Type B pancreatic cell (in vitro differentiated cells): ENCODE measurements at regions not wholly inside any gene's neighbourhood (a gene's known extent, or its start where the extent isn't known, plus 50 kb on each side); places are given as distances from the start of the nearest gene placed in this dataset.

Source experiments
- DNase-seq: peaks from one replicate; pipeline ENCODE4 v3.0.0; 2021; ENCODE audit warnings: mixed read lengths; ENCODE audit not compliant: unreplicated experiment; ENCODE audit errors: extremely low spot score
- H3K27ac Mint-ChIP-seq: 2 replicates; pipeline ENCODE4 v1.8.0; 2021; ENCODE audit warnings: mild to moderate bottlenecking, mixed read lengths
- H3K27me3 Mint-ChIP-seq: 2 replicates; pipeline ENCODE4 v1.8.0; 2021; ENCODE audit warnings: mixed read lengths
- H3K36me3 Mint-ChIP-seq: 2 replicates; pipeline ENCODE4 v1.8.0; 2021; ENCODE audit warnings: mixed read lengths
- H3K4me1 Mint-ChIP-seq: one replicate; pipeline ENCODE4 v1.8.0; 2021; ENCODE audit warnings: mixed read lengths; ENCODE audit not compliant: unreplicated experiment
- H3K4me3 Mint-ChIP-seq: 2 replicates; pipeline ENCODE4 v1.8.0; 2021; ENCODE audit warnings: mild to moderate bottlenecking, mixed read lengths
- H3K9me3 Mint-ChIP-seq: 2 replicates; pipeline ENCODE4 v1.8.0; 2021; ENCODE audit warnings: mixed read lengths
- TF ChIP-seq, protein P1 (sequence below): fragments of 200-600 bp; sonication (generic); conservative IDR thresholded peaks from 2 replicates; pipeline ENCODE4 v1.5.0; 2021; ENCODE audit warnings: antibody characterized with exemption, mild to moderate bottlenecking

GRCh38 chr13:95479731-95480130, 72.8 kb upstream of the CLDN10 start:
- Mint-ChIP-seq H3K27ac (no peak overlapping the region), H3K4me3 (no peak overlapping the region), H3K27me3 (peaks cover 18% of the 10 kb centered on the region), H3K9me3 (no peaks in the 10 kb centered on the region), H3K4me1 (no peaks in the 10 kb centered on the region), H3K36me3 (no peaks in the 10 kb centered on the region)
- TF ChIP-seq, protein P1, sequence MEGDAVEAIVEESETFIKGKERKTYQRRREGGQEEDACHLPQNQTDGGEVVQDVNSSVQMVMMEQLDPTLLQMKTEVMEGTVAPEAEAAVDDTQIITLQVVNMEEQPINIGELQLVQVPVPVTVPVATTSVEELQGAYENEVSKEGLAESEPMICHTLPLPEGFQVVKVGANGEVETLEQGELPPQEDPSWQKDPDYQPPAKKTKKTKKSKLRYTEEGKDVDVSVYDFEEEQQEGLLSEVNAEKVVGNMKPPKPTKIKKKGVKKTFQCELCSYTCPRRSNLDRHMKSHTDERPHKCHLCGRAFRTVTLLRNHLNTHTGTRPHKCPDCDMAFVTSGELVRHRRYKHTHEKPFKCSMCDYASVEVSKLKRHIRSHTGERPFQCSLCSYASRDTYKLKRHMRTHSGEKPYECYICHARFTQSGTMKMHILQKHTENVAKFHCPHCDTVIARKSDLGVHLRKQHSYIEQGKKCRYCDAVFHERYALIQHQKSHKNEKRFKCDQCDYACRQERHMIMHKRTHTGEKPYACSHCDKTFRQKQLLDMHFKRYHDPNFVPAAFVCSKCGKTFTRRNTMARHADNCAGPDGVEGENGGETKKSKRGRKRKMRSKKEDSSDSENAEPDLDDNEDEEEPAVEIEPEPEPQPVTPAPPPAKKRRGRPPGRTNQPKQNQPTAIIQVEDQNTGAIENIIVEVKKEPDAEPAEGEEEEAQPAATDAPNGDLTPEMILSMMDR = no peak
- no peak for DNase-seq

DNA sequence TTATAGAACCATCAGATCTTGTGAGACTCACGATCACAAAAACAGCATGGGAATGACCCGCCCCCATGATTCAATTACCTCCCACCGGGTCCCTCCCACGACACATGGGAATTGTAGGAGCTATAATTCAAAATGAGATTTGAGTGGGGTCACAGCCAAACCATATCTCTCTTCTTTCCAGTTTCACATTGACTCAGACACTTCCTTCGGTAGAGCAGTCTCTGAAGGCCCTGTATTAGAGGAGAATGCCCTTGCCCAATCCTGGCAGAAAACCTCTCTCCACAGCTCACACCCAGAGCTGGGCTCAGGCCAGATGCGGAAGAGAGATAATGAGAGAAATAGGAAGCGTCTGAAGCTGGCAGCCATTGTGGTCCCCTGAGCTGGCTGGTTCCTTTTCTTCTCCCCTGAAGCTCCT, 72.4 kb upstream of the CLDN10 start:
- Mint-ChIP-seq H3K27me3 (peaks cover 18% of the 10 kb centered on the region), H3K4me1 (no peaks in the 10 kb centered on the region), H3K27ac (no peak overlapping the region), H3K9me3 (no peaks in the 10 kb centered on the region), H3K36me3 (no peaks in the 10 kb centered on the region), H3K4me3 (no peak overlapping the region)
- TF ChIP-seq, protein P1 = no peak
- no peak for DNase-seq

GRCh38 chr13:95480791-95481780, 71.4 kb upstream of the CLDN10 start:
- Mint-ChIP-seq H3K27me3 (peaks cover 14% of the 10 kb centered on the region), H3K4me3 (no peak overlapping the region), H3K9me3 (no peaks in the 10 kb centered on the region), H3K36me3 (no peaks in the 10 kb centered on the region), H3K4me1 (no peaks in the 10 kb centered on the region), H3K27ac (no peak overlapping the region)
- TF ChIP-seq, protein P1 = no peak
- DNase-seq = no peak

GRCh38 chr13:95484052-95484451, 68.5 kb upstream of the CLDN10 start:
- Mint-ChIP-seq H3K4me3 (no peak overlapping the region), H3K9me3 (no peaks in the 10 kb centered on the region), H3K27ac (no peak overlapping the region), H3K27me3 (no peaks in the 10 kb centered on the region), H3K36me3 (no peaks in the 10 kb centered on the region), H3K4me1 (no peaks in the 10 kb centered on the region)
- no peak for DNase-seq
- TF ChIP-seq, protein P1 = no peak

DNA sequence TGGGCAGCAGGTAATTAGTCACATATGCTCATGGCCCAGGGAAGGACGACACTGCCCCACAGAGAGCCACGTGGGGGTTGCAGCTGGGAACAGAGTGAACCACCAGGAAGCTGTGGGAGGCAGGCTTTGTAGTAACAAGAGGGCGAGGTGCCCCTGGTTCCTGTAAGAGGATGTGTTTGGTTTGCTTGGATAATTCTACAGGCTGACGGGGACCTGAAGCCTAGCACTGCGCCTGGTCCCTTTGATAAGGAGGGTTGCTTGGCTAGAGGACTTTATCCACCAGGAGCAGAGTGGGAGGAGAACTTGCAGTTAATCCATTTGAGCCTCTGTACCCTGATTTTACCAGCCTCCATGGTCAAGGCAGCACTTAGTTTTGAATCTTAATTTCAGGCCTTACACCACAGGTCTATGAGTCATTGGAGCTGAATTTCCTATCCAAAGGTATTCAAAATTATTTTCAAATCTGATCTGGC, 67.4 kb upstream of the CLDN10 start:
- Mint-ChIP-seq H3K36me3 (no peaks in the 10 kb centered on the region), H3K4me3 (no peak overlapping the region), H3K9me3 (no peaks in the 10 kb centered on the region), H3K27ac (no peak overlapping the region), H3K4me1 (no peaks in the 10 kb centered on the region), H3K27me3 (no peaks in the 10 kb centered on the region)
- TF ChIP-seq, protein P1 = no peak
- no peak for DNase-seq
